Neural crest cell (in vitro differentiated cells): ENCODE measurements at regions not wholly inside any gene's neighbourhood (a gene's known extent, or its start where the extent isn't known, plus 50 kb on each side); places are given as distances from the start of the nearest gene placed in this dataset.

Experiments
- DNase-seq: peaks from one replicate; pipeline ENCODE4 v3.0.0; 2021; ENCODE audit warnings: low read depth, mixed read lengths, low spot score
- H3K27ac Mint-ChIP-seq: one replicate; pipeline ENCODE4 v1.8.0; 2021; ENCODE audit warnings: mild to moderate bottlenecking, mixed read lengths; ENCODE audit not compliant: unreplicated experiment
- H3K27me3 Mint-ChIP-seq: 2 replicates; pipeline ENCODE4 v1.8.0; 2021; ENCODE audit warnings: low read depth, mild to moderate bottlenecking, mixed read lengths
- H3K36me3 Mint-ChIP-seq: 2 replicates; pipeline ENCODE4 v1.8.0; 2021; ENCODE audit warnings: low read depth, mild to moderate bottlenecking, mixed read lengths
- H3K4me1 Mint-ChIP-seq: 2 replicates; pipeline ENCODE4 v1.8.0; 2021; ENCODE audit warnings: mixed read lengths
- H3K4me3 Mint-ChIP-seq: one replicate; pipeline ENCODE4 v1.8.0; 2021; ENCODE audit warnings: mild to moderate bottlenecking, mixed read lengths
- H3K9me3 Mint-ChIP-seq: 2 replicates; pipeline ENCODE4 v1.8.0; 2021; ENCODE audit warnings: mixed read lengths
- TF ChIP-seq, protein P1 (sequence below): fragments of 200-600 bp; sonication (generic); conservative IDR thresholded peaks from 2 replicates; pipeline ENCODE4 v1.5.0; 2021; ENCODE audit warnings: antibody characterized with exemption, mild to moderate bottlenecking

DNA sequence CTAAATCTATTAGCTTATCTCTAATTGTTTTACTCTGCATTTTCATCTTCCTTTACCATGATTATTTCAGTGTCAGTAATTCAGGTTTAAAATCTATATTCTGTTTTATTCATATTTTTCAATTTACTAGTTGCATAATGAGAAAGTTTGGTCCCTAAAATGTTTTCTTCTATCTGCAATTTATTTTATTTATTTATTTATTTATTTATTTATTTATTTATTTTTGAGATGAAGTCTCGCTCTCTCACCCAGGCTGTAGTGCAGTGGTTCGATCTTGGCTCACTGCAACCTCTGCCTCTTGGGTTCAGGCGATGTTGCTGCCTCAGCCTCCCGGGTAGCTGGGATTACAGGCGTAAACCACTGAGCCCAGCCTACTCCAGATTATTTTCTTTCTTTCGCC lies 1597.3 kb downstream of the CDH8 start:
- Mint-ChIP-seq H3K9me3 (no peaks in the 10 kb centered on the region), H3K4me3 (no peak overlapping the region), H3K36me3 (no peaks in the 10 kb centered on the region), H3K27ac (no peak overlapping the region), H3K4me1 (no peaks in the 10 kb centered on the region), H3K27me3 (no peaks in the 10 kb centered on the region)
- DNase-seq: no peak
- TF ChIP-seq, protein P1, sequence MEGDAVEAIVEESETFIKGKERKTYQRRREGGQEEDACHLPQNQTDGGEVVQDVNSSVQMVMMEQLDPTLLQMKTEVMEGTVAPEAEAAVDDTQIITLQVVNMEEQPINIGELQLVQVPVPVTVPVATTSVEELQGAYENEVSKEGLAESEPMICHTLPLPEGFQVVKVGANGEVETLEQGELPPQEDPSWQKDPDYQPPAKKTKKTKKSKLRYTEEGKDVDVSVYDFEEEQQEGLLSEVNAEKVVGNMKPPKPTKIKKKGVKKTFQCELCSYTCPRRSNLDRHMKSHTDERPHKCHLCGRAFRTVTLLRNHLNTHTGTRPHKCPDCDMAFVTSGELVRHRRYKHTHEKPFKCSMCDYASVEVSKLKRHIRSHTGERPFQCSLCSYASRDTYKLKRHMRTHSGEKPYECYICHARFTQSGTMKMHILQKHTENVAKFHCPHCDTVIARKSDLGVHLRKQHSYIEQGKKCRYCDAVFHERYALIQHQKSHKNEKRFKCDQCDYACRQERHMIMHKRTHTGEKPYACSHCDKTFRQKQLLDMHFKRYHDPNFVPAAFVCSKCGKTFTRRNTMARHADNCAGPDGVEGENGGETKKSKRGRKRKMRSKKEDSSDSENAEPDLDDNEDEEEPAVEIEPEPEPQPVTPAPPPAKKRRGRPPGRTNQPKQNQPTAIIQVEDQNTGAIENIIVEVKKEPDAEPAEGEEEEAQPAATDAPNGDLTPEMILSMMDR: no peak

- H3K36me3 Mint-ChIP-seq: no peaks in the 10 kb centered on the region
- H3K9me3 Mint-ChIP-seq: no peaks in the 10 kb centered on the region
- H3K4me3 Mint-ChIP-seq: no peak overlapping the region
- no peak overlapping the region for H3K27ac Mint-ChIP-seq
- no peak for DNase-seq
- H3K4me1 Mint-ChIP-seq: no peaks in the 10 kb centered on the region
- no peaks in the 10 kb centered on the region for H3K27me3 Mint-ChIP-seq
- TF ChIP-seq, protein P1: no peak
Measured at GRCh38 chr16:60432472-60432871, 1603.8 kb downstream of the CDH8 start.

GRCh38 chr16:60419859-60420258 lies 1616.4 kb downstream of the CDH8 start:
- H3K36me3 Mint-ChIP-seq: no peaks in the 10 kb centered on the region
- H3K27me3 Mint-ChIP-seq: no peaks in the 10 kb centered on the region
- no peak overlapping the region for H3K27ac Mint-ChIP-seq
- TF ChIP-seq, protein P1: no peak
- no peak overlapping the region for H3K4me3 Mint-ChIP-seq
- peaks cover 4% of the 10 kb centered on the region for H3K9me3 Mint-ChIP-seq
- no peaks in the 10 kb centered on the region for H3K4me1 Mint-ChIP-seq
- DNase-seq: no peak

- Mint-ChIP-seq H3K9me3 (peaks cover 4% of the 10 kb centered on the region), H3K27me3 (peaks cover 3% of the 10 kb centered on the region), H3K36me3 (no peaks in the 10 kb centered on the region), H3K4me1 (peaks cover 9% of the 10 kb centered on the region), H3K4me3 (no peak overlapping the region), H3K27ac (no peak overlapping the region)
- TF ChIP-seq, protein P1: no peak
- no peak for DNase-seq
Measured at GRCh38 chr16:60414613-60415012, 1621.6 kb downstream of the CDH8 start.

DNA sequence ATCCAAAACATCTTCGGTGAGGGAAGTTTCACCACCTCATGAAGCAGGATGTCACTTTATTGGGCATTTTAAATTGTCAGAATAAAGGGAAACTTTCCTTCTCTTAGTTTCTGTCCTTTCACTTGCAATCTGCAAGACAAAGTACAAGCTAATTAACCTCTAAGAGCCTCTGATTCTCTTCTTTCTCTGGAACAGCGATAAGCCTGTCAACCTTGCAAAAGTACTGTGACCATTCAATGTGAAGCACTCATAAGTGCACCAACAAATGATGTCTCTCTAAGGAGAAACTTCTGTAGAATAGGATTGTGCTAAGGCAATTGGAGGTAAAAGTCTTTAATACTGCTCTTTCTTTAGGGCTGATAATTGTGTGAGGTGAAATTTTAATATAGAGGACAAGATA lies 1622.3 kb downstream of the CDH8 start:
- Mint-ChIP-seq H3K27ac (no peak overlapping the region), H3K36me3 (no peaks in the 10 kb centered on the region), H3K4me3 (no peak overlapping the region), H3K4me1 (peaks cover 9% of the 10 kb centered on the region), H3K9me3 (peaks cover 4% of the 10 kb centered on the region), H3K27me3 (peaks cover 3% of the 10 kb centered on the region)
- no peak for DNase-seq
- TF ChIP-seq, protein P1: no peak

GRCh38 chr16:60407606-60408005 lies 1628.6 kb downstream of the CDH8 start:
- no peak for DNase-seq
- Mint-ChIP-seq H3K27me3 (no peaks in the 10 kb centered on the region), H3K27ac (no peak overlapping the region), H3K4me3 (no peak overlapping the region), H3K36me3 (no peaks in the 10 kb centered on the region), H3K9me3 (no peaks in the 10 kb centered on the region), H3K4me1 (no peaks in the 10 kb centered on the region)
- TF ChIP-seq, protein P1: no peak
